Sigmoid colon (tissue), 6 donors: ENCODE measurements at regions not wholly inside any gene's neighbourhood (a gene's known extent, or its start where the extent isn't known, plus 50 kb on each side); places are given as distances from the start of the nearest gene placed in this dataset.
A peak's percentile ranks its signal among the peaks of the same experiment; 100 is the strongest.

Source experiments
- DNase-seq: peaks from one replicate; pipeline ENCODE4 v3.0.0-alpha.2; 2019
- H3K27ac ChIP-seq, 4 donors: fragments of 200-600 bp; sonication (generic); one replicate each; pipeline ENCODE4 v1.5.1; 2016 to 2019; ENCODE audit warnings: mild to moderate bottlenecking in 1 of 4
- H3K27me3 ChIP-seq, 3 donors: fragments of 200-600 bp; sonication (generic); one replicate each; pipeline ENCODE4 v1.5.1; 2019; ENCODE audit warnings: mild to moderate bottlenecking in 1 of 3
- H3K36me3 ChIP-seq, 4 donors: fragments of 200-600 bp; sonication (generic); one replicate each; pipeline ENCODE4 v1.5.1; 2016 to 2019
- H3K4me1 ChIP-seq, 4 donors: fragments of 200-600 bp; sonication (generic); one replicate each; pipeline ENCODE4 v1.5.1; 2017 to 2019
- H3K4me3 ChIP-seq, 4 donors: fragments of 200-600 bp; sonication (generic); one replicate each; pipeline ENCODE4 v1.5.1; 2017 to 2019; ENCODE audit warnings: mild to moderate bottlenecking in 2 of 4, moderate library complexity in 1 of 4
- H3K9me3 ChIP-seq, 4 donors: fragments of 200-600 bp in 3 of 4; sonication (generic) in 3 of 4; one replicate each; pipeline versions ENCODE4 v1.5.1 to v1.6.1; 2013 to 2019
- CTCF ChIP-seq, 4 experiments: fragments of 450-650 bp in 3 of 4; fragments of 200-600 bp in 1 of 4; IDR thresholded peaks; one replicate each; pipeline ENCODE4 v1.5.1; 2016 to 2019; ENCODE audit warnings: antibody characterized with exemption in 4 of 4, mild to moderate bottlenecking in 3 of 4, moderate library complexity in 2 of 4
- EP300 ChIP-seq, 4 donors: sonication (generic); formaldehyde crosslinking; IDR thresholded peaks; one replicate each; pipeline ENCODE4 v1.6.1; 2017; ENCODE audit warnings: antibody characterized with exemption in 4 of 4
- POLR2A ChIP-seq, 2 donors: fragments of 450-650 bp; IDR thresholded peaks; one replicate each; pipeline ENCODE4 v1.6.1; 2016; ENCODE audit warnings: antibody characterized with exemption in 2 of 2, mild to moderate bottlenecking in 2 of 2, moderate library complexity in 2 of 2
- POLR2AphosphoS5 ChIP-seq, 4 donors: sonication (generic); formaldehyde crosslinking; IDR thresholded peaks; one replicate each; pipeline ENCODE4 v1.6.1; 2017; ENCODE audit warnings: antibody characterized with exemption in 4 of 4
- WGBS, 2 donors: extraction: QIAGEN DNeasy Blood & Tissue Kit; methylation state at CpG; one replicate each; pipeline ENCODE4 v1.1.7; 2013; 5-methylcytosine and 5-hydroxymethylcytosine counted together
- intact Hi-C: fragments of 100-400 bp; cut with DNase I; formaldehyde crosslinking; loops from one replicate; pipeline ENCODE4 v1.15.1; 2023
- donor health status: healthy with polysubstance abuse.
- donor health status: healthy.

- Histone ChIP-seq H3K4me3 (no peak overlapping the region), H3K36me3 (no peaks in the 10 kb centered on the region), H3K27me3 (no peaks in the 10 kb centered on the region), H3K27ac (no peak overlapping the region), H3K9me3 (no peaks in the 10 kb centered on the region), H3K4me1 (peaks cover 0 to 25% (median 23%) of the 10 kb centered on the region in 4 donors)
- DNase-seq: no peak
- WGBS, 2 donors: 70 to 87% methylated on average over 6 of the region's 6 CpGs
- TF ChIP-seq POLR2AphosphoS5 (IDR thresholded peaks at IDR 0.05): no peak
- no peak for TF ChIP-seq POLR2A (IDR thresholded peaks at IDR 0.05)
- no peak for TF ChIP-seq EP300 (IDR thresholded peaks at IDR 0.05)
- TF ChIP-seq CTCF (IDR thresholded peaks at IDR 0.05): no peak
- intact Hi-C loops: no loop called here
Observed at GRCh38 chr10:78798976-78799730, 269.6 kb upstream of the ZMIZ1 start.

DNA sequence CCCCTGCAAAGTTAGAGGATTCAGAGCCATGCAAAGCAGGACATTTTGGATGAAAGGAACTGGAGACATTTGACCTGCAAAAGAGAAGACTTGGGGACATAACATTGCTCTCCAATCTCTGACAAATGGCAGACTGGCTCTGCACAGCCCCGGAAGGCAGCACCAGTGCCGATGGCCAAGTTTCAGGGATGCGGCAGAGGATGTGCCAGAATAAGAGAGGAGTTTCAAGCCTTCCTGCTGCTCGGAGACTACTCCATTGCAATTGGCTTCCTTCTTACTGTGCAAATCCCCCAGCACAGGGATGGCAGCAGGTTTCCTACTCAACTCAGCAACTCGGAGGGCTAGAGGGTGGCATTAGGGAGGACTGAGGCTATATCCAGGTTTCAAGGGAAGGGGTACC is 268.8 kb upstream of the ZMIZ1 start:
- 89 to 90% methylated on average over 5 of the region's 5 CpGs for WGBS, 2 donors
- intact Hi-C loops: loop anchor here (10.0 kb wide), 1 partner anchor 265 kb away; the partner anchor contains the start of gene ZMIZ1
- H3K27ac ChIP-seq: no peak overlapping the region

DNA sequence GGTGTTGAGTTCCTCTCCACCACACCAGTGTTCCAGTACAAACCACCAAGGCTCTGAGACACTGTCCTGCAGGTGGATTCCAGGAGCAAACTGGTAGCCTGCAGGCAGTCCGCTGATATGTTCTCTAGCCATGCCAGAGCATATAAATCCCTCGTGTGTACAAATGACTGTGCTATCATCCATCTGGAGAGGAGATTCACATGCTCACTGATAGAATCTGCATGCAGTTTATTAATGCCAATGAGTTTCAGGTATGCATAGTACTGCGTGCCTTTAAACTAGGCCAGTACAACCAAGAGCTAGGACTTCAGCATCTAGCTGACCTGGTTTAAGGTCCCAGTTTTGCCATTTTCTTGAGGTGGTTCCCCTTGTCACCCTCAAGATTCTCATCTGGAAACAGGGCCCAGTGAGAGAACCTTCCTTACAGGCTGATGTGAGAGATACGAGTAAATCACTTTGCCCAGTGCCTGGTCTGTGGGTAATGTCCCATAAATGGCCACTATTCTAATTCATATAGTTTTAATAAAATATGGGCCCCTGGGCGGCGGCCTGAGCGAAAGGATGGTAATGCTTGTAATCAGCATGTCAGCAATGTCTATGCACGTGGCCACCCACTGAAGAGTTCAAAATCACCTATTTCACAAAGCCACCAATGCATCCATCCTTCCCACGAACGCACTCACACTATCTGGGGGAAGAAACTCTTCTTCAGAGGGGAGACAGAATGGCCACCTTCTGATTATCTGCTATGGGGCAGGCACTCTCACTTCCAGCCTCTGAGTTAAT is 268.0 kb upstream of the ZMIZ1 start:
- no peak overlapping the region for H3K27ac ChIP-seq

More for the DNA sequence above, 268.8 kb upstream of the ZMIZ1 start:
- DNase-seq: no peak
- no peak for TF ChIP-seq POLR2A (IDR thresholded peaks at IDR 0.05)
- TF ChIP-seq EP300 (IDR thresholded peaks at IDR 0.05): no peak
- no peak for TF ChIP-seq POLR2AphosphoS5 (IDR thresholded peaks at IDR 0.05)
- no peak for TF ChIP-seq CTCF (IDR thresholded peaks at IDR 0.05)
- H3K36me3 ChIP-seq: no peaks in the 10 kb centered on the region
- no peaks in the 10 kb centered on the region for H3K27me3 ChIP-seq
- no peak overlapping the region for H3K4me3 ChIP-seq
- peaks cover 0 to 34% (median 32%) of the 10 kb centered on the region in 4 donors for H3K4me1 ChIP-seq
- H3K9me3 ChIP-seq: no peaks in the 10 kb centered on the region

GRCh38 chr10:78802431-78802830 is 266.3 kb upstream of the ZMIZ1 start:
- Histone ChIP-seq H3K4me3 (no peak overlapping the region), H3K36me3 (no peaks in the 10 kb centered on the region), H3K4me1 (peaks cover 0 to 56% (median 48%) of the 10 kb centered on the region in 4 donors), H3K9me3 (no peaks in the 10 kb centered on the region), H3K27ac (peak overlapping the region; percentile 72 to 83 (median 80)), H3K27me3 (no peaks in the 10 kb centered on the region)
- intact Hi-C loops: loop anchor here (10.0 kb wide), 1 partner anchor 262 kb away; the partner anchor contains the start of gene ZMIZ1
- no peak for DNase-seq
- TF ChIP-seq EP300 (IDR thresholded peaks at IDR 0.05): no peak
- no peak for TF ChIP-seq CTCF (IDR thresholded peaks at IDR 0.05)
- TF ChIP-seq POLR2A (IDR thresholded peaks at IDR 0.05): no peak
- TF ChIP-seq POLR2AphosphoS5 (IDR thresholded peaks at IDR 0.05): no peak
- 70 to 73% methylated on average over 4 of the region's 4 CpGs for WGBS, 2 donors

More for the DNA sequence above, 268.0 kb upstream of the ZMIZ1 start:
- H3K9me3 ChIP-seq: no peaks in the 10 kb centered on the region
- H3K27me3 ChIP-seq: no peaks in the 10 kb centered on the region
- intact Hi-C loops: loop anchor here (10.0 kb wide), 1 partner anchor 264 kb away; the partner anchor contains the start of gene ZMIZ1
- WGBS, 2 donors: 90 to 92% methylated on average over 10 of the region's 10 CpGs
- H3K36me3 ChIP-seq: no peaks in the 10 kb centered on the region
- no peak for DNase-seq
- TF ChIP-seq EP300 (IDR thresholded peaks at IDR 0.05): no peak
- TF ChIP-seq CTCF (IDR thresholded peaks at IDR 0.05): no peak
- TF ChIP-seq POLR2AphosphoS5 (IDR thresholded peaks at IDR 0.05): no peak
- no peak for TF ChIP-seq POLR2A (IDR thresholded peaks at IDR 0.05)
- H3K4me3 ChIP-seq: no peak overlapping the region
- H3K4me1 ChIP-seq: peaks cover 0 to 41% (median 39%) of the 10 kb centered on the region in 4 donors
